Activated CD4-positive, alpha-beta T cell treated with anti-CD3 and anti-CD28 coated beads for 4 hours (primary cell): ENCODE measurements at regions not wholly inside any gene's neighbourhood (a gene's known extent, or its start where the extent isn't known, plus 50 kb on each side); places are given as distances from the start of the nearest gene placed in this dataset.
"Not testable (repeated sequence)": the region's sequence is repeated elsewhere in the genome, so short reads cannot be mapped to it uniquely, and the experiment has no call there.

Source experiments
- DNase-seq, 2 donors: peaks; one replicate each; pipeline ENCODE4 v3.0.0-alpha.2; 2020

DNA sequence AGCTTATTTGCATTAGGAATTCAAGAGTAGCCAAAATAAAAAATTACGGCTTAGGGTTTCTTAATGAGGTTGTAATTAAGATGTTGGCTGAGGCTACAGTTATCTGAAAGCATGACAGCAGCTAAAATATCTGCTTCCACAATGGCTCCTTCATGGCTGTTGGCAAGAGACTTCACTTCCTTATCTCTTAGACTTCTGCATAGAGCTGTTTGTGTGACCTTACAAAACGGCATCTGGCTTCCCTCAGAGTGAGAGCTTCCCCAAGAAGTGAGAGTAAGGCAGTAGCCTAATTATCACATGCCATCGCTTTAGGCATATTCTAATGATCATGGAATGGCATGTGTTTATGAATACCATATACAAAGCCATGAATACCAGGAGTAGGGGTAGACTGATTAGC lies 57.6 kb downstream of the CCDC59 start:
- DNase-seq = no peak

DNA sequence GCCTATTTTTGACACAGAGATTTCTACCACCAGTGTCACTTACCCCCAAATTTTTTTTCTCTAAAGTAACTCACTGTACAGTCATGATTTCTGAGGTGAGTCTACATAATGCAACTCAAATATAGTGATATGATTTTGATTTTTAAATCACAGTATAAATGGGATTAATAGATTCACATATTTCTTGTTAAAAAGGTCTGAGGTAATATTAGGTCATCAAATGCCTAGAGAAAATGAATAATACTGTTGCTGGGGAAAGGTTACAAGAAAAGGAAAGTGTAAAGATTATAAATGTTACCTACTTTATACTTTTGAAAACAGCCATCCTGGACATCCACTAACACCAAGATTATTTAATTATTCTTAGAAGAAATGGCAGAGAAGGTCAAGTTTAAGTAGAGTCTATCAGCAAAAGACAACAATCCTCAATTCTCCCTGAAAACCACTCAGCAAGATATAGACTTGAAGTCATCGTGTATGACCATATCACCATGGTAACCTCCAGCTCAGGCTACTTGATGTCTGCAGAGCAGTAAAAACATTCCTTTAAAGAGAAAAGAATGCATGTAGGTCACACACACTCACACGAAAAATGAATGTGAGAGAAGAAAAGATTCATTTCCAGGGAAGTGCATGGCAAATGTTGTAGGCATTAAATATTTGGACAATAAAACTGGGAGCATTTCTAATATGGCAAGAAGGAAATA lies 58.7 kb downstream of the CCDC59 start:
- no peak for DNase-seq

DNA sequence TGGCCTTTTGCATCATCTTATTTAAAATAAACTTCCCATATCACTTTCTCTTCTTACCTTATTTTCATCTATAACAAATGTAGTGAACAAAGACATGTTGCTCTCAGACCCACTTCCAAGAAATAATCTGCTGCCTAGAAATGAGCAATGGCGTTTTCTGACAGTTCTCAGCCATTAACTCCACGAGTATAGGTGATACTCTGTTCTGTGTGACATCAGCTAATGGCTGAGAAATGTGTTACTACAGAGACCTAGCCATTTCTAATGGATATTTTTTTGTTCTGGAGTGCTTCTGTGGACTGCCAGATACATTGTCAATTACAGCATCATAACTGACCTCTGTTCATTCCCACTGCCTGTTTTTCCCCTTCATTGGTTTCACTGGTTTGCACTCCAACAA lies 67.8 kb downstream of the CCDC59 start:
- no peak for DNase-seq

DNA sequence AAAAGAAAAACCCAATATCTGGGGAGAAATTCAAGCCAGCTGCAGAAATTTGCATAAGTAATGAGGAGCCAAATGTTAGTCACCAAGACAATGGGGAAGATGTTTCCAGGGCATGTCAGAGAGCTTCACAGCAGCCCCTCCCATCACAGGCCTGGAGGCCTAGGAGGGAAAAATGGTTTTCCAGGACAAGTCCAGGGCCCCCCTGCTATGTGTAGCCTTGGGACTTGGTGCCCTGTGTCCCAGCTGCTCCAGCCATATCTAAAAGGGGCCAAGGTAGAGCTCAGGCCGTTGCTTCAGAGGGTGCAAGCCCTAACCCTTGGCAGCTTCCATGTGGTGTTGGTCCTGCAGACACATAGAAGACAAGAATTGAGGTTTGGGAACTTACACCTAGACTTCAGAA lies 76.9 kb downstream of the CCDC59 start:
- not testable (repeated sequence) for DNase-seq

DNA sequence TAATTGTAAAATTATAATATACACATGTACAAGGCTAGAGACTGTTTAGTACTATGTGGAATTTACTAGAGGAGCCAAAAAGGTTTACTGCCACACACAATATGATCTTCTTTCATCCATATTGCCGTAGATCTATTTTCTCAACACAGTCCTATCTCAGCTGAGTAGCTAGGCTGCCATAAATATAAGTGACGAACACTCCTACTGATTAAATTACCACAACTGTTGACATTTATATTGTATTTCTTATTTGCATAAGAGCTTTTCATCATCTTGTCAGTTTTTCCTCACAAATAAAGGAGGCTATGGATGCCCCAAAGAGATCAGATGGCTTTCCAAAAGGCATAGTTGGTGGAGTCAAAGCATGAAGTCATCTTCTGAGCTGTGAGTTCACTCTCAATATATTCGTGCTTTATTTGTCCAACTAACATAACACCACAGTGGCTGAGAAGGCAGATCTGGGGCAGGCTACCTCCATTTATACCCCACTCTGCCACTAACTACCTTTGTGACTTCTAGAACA lies 78.6 kb downstream of the CCDC59 start:
- DNase-seq = no peak

DNA sequence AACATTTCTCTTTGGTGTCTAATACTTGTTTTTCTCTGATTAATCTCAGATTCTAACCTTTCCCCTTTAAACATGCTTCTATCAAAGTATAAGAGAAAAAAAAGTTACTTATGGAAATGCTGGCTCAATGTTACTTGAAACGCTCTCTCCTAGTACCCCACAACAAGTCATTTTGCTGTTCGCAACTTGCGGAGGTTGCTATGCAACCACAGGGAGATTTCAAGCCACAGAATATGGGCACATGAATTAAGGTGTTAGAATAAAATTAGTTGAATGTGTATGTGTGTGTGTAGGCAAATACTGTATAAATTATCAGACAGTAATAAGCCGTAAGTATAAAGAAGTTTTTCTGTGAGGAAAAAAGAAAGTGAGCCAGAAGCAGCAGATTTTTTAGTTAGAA lies 80.6 kb downstream of the CCDC59 start:
- DNase-seq = no peak

DNA sequence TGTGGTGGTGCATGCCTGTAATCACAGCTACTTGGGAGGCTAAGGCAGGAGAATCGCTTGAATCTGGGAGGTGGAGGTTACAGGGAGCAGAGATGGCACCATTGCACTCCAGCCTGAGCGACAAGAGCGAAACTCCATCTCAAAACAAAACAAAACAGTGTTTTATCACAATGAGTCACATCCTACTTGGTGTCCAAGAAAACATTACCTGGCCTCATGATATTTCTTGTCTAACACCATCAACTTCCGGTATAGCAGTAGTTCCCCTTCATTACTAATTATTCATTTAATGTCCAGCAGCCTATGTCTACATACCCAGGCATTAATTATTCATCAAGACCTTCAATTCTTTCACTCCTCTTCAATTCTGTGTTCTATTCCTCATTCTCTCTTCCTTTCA lies 115.5 kb downstream of the CCDC59 start:
- DNase-seq = no peak

DNA sequence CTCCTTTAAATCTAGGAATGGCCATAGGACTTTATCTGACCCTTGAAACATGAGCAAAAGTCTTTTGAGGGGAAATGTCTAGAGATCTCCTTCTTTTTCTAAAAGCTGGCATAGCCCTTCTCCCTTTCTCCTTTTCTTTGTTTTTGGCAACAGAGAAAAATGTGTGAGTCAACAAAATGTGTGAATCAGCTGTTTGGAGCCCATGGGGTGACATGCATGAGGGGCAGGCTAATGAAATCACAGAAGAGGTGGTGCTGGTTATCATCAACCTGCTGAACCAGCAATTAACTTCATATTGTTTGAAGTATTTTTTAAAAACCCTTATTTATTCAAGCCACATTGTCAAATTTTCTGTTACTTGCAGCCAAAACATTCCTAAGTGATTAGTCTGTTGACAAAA lies 132.3 kb downstream of the CCDC59 start:
- DNase-seq = no peak

DNA sequence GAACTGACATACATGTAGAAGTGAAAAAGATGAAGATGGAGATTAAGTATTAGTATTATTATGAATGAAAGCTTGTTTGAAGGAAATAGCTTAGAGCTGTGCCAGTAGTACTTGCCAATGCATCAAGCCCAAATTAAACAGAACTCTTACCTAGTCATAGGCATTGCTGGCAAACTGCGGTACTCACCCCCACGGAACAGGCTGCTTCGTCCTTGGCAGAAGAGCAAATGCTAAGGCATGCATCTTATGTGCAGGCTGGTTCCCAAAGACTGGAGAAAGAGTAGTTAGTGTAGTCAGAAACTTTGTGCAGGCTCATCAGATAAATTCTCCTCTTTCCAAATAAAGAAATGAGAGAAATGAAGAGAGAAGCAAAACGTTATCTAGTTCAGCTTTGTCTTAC lies 134.8 kb downstream of the CCDC59 start:
- no peak for DNase-seq

DNA sequence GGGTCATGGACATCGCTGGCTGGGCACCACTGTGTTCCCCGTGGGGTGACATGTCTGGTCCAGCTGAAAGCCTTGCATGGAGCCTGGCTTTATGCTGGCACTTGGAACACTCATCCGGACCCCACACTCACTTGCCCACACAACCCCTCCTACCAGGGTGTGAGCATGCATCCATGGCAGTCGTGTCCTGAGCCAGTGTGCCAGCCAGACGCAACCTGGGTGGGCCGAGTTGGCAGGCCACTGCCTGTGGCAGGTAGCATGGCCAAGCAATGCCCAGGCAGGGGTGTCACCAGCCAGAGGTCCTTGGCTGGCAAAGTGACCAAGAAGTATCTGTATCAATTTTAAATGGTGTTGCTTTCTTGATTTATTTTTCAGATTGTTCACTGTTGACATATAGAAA lies 141.7 kb downstream of the CCDC59 start:
- no peak for DNase-seq

DNA sequence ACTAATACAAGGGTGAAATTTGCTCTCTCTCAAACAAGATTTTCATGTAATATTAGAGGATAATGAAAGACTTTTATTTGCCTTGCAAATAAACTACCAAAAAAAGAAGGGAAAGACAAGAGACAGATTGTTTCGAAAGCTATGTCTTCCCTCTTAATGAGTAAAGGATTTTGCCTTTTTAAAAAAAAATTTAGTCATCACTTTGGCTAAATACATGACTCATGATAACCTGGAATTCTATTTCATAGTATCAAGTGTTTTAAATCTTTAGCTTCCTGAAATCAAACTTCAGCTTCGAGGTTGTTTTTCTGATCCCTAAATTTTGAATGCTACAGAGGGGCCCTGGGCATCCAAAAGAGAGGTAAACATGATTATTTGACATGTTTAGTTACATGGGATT lies 144.4 kb downstream of the CCDC59 start:
- DNase-seq = no peak

DNA sequence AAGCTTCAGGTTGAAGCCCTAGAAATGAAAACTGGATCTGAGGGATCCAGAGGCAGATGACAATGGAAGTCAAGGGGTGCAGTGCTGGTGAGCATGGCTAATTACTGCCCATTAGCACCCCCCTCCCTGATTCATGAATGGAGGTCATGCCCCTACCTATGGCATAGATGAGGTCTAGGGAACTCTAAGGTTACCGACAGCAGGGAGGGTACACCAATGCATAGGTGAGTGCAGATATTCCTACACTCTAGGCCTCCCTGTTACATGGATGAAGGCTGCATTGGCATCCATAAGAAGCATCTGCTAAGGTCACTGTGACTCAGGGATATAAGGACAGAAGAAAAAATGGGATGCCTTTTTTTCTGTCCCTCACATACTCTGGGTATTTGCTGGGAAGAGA lies 147.3 kb downstream of the CCDC59 start:
- DNase-seq = no peak

DNA sequence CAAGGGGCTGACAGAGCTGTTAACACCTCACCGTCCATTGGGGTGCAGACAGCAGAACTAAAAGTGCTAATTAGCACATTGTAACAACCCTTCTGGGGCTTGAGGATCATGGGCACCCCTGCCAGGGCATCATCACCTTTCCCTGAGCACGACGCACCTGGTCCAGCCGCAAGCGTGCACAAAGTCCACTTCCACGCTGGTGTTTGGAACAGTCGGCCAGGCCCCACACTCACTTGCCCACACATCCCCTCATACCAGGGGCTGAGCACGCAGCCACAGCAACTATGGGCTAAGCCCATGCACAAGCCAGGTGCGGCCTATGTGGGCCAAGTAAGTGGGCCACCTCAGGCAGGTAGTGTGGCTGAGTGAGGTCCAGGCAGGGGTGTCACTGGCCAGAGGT lies 148.7 kb downstream of the CCDC59 start:
- no peak for DNase-seq

DNA sequence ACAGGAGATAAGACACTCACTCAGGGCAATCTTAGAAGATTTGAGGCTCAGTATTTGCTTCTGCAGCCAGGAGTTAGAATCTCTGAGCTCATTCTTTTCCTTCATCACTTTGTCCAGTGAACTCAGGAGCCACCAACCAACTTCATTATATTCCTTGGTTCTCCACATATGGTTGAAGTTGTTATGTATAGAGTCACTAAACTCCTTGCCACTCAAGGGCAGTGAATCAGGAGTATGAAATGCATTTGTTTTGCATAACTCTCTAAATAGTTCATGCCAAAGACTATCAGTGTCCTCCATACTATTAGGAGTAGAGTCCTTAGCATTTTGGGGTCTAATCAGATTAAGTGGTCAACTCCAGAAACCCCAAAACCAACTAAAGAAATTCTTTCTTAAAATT lies 150.6 kb downstream of the CCDC59 start:
- DNase-seq = no peak

DNA sequence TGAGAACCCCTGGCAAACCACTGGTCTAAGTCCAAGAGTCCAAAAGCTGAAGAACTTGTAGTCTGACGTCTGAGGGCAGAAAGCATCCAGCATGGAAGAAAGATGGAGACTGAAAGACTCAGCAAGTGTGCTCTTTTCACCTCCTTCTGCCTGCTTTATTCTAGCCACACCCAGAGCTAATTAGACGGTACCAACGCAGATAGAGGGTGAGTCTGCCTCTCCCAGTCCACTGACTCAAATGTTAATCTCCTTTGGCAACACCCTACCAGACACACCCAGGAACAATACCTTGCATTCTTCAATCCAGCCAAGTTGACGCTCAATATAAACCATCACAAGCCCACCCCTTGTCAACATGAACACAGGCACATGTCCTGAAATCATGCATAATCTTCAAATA lies 155.1 kb downstream of the CCDC59 start:
- no peak for DNase-seq

DNA sequence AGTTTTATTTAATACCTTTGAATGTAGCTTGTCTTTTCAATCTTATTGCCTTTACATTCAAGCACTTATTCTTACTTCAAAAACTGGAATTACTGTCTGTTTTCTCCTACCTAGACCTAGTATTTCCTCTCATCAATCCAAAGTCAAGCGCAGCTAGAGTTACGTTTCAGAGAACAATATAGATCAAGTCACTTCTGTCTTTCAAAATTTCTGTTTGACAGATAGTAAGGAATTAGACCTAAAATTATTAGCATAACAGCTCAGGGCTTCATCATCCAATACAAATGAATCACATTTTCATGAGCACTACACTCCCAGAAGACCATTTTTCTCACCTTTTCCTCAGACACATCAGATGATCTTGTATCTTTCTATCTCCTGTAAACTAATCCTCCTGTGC lies 170.6 kb downstream of the CCDC59 start:
- no peak for DNase-seq

DNA sequence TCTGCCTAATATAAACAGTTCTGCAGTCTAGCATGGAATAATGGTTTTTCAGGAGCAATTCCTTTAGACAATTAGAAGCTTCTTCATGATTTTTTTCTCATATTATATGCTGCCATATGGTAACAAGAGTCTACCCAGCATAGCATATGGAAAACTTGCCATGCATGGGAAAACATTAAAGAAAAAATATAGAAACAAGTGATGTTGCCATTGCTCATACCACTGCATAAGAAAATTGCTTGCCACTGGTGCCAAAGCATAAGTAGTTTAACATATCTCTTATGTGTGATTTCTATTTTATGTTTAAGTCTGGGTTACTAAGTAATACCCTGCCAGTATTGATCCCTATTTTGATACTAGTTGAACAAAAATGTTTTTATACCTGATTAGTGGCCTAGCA lies 171.2 kb downstream of the CCDC59 start:
- no peak for DNase-seq

DNA sequence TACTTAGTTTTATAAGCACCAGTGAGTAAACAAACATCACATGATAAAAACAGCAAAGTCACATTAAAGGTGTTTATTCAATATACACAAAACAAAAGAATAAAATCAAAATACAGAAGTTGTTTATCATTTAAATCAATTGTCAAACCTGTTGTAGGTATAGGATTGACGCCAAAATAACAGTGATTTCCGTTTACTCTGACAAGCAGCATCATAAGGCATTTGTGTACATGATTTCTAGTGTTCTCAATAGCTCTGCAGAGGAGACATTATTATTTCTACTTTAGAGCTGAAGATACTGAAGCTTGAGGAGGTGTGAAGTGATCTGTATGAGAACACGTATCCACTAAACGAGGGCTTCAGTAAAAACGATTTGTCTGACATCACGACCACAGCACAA lies 171.9 kb downstream of the CCDC59 start:
- DNase-seq = no peak

DNA sequence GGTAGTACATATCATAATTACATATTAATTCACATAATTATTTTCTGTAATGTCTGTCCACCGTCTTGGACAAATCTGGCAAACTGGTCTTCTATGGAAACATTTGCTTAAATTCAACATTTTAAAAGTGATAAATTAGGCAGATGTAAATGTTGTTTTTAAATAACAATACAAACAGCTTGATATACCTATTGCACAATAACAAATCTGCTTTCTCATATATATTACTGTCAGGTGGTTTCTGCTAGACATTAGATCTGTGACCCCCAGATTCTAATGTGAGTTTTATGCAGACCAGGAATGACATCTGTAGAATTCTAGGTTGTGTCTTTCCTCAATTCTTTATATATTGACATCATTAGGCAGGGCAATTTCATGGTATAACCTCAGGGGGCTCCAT lies 173.3 kb downstream of the CCDC59 start:
- DNase-seq = no peak

DNA sequence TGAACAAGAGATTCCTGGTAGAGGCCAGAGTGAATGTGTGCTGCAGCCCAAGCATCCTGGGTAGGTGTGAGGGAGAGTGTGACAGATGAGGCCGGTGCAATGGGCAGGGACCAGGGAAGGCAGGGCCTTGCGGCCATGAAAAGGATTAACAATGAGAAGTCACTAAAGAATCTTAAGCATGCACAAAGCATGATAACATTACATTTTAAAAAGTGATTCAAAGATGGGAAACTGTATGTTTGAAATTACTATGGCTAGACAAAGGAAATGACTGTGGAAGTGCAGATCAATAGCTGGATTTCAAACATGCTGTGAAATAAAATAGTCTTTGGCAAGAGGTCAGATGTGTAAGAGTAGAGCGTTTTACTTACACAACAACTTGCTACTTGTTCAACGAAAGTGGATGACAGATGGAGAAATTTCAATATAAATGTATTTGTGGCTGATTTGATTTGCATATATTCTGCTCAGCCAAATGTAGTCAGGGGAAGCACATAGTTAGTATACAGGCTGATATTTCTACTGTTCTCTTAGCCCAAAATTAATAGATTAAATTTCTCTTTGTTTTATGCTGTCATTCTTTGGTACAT lies 175.5 kb downstream of the CCDC59 start:
- DNase-seq = no peak

DNA sequence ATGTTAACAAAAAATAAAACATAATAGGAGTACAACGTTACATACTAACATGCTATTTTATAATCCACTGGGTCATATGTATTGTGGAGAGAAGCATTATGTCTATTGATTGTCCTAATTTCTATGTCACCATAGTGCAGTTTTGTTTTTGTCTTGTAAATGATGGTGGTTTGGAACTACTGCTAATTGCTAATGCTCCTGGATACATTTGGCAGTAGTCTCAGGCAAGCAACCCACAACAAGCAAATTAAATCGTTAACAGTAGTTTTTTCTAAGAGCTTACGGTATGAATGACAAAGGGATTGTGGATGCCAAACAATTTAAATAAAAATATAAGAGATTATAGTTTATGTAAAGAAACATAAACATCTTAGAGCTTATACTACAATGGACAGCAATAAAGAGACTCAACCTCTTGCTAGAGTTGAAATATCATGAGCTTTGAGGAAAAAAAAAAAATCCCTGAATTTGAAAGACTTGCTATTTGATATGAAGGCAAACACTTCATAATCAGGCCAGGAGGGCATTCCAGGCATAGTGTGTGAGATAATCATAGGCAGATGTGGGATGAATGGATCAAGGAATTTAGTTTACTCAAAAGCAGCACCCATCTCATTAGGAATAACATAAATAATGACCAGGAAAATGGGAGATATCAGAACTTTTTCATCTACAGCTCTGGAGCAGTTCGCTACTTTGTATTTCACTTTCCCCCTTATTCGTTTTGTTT lies 181.3 kb downstream of the CCDC59 start:
- DNase-seq = no peak

DNA sequence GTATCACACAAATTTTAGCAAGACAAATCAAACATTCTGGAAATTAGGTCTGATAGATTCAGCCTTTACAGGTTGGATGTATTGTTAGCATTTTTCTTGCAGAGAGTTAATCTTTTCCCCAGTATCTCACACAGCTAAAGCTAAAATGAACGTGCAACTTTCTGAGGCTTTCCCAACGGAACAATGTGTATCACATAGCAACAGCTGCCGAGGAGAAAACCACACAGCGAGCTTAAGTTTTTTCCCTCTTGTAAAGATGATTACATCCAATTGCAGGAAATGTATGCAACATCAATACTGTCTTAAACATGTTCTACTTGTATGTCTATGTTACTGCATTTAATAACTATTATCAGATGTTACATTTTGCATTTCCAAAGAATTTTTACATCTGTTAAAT lies 182.2 kb downstream of the CCDC59 start:
- no peak for DNase-seq

DNA sequence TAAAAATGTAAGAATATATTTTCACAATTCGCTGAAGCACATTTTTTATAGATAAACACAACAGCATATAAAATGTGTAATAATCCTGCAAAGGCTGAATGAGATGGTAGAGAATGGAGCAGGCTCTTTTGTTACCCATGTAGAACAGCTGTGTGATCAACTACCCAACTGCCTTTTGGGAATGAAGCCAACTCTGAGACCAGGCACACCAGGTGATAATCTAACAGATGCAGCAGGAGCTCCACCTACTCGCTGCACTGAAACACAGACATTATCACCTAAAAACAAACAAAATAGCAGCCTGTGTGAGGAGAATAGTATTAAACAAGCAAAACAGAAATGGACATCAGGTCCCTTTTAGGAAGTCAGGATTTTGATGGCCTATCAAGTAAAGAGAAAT lies 183.3 kb downstream of the CCDC59 start:
- DNase-seq = no peak

DNA sequence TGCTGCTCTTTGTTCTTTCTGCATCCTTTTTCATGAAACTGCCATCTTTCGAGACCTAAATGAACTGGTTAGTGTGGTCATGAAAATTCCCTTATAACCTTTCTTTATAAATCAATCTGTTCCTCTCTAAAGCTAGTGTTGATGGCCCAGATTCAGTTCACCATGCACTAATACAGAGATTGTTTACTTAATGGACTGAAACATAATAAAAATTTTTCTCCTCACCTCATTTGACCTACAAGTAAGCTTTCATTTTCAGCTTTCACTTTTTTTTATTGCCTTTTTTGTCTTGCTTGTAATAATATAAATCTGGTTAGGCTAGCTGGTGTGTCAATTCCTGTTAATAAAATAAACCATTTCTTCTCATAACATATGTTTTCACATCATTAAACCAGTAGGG lies 183.8 kb downstream of the CCDC59 start:
- DNase-seq = no peak
